GM12874 (cell line): ENCODE measurements at regions not wholly inside any gene's neighbourhood (a gene's known extent, or its start where the extent isn't known, plus 50 kb on each side); places are given as distances from the start of the nearest gene placed in this dataset.

ENCODE experiments used
- TF ChIP-seq, protein P1 (sequence below): IDR thresholded peaks from 2 replicates; pipeline ENCODE4 v1.5.1; 2011; ENCODE audit warnings: low read depth, mild to moderate bottlenecking, control low read depth, low read length, moderate library complexity; ENCODE audit not compliant: insufficient read depth

- TF ChIP-seq, protein P1, sequence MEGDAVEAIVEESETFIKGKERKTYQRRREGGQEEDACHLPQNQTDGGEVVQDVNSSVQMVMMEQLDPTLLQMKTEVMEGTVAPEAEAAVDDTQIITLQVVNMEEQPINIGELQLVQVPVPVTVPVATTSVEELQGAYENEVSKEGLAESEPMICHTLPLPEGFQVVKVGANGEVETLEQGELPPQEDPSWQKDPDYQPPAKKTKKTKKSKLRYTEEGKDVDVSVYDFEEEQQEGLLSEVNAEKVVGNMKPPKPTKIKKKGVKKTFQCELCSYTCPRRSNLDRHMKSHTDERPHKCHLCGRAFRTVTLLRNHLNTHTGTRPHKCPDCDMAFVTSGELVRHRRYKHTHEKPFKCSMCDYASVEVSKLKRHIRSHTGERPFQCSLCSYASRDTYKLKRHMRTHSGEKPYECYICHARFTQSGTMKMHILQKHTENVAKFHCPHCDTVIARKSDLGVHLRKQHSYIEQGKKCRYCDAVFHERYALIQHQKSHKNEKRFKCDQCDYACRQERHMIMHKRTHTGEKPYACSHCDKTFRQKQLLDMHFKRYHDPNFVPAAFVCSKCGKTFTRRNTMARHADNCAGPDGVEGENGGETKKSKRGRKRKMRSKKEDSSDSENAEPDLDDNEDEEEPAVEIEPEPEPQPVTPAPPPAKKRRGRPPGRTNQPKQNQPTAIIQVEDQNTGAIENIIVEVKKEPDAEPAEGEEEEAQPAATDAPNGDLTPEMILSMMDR: no peak
Observed at GRCh38 chr5:120124031-120124430, 340.1 kb upstream of the PRR16 start.

GRCh38 chr5:120124961-120125360 is 339.1 kb upstream of the PRR16 start:
- TF ChIP-seq, protein P1: no peak

DNA sequence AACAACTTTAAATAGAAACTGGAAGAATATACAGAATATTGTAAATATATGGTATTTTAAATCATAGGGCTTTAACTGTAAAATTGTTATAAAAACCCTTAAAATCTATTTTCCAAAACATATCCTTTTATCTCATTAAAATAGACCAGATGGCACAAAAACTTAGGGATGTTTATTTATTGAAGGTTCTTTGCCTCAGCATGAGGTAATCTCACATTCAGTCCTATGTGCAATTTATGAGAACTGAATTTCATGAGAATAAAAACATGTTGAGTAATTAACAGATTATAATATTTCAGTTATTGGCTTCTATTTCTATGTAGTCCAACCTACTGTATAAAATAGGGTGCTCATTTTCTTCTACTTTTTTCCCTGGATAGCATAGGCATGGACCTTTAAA is 329.2 kb upstream of the PRR16 start:
- TF ChIP-seq, protein P1: no peak

DNA sequence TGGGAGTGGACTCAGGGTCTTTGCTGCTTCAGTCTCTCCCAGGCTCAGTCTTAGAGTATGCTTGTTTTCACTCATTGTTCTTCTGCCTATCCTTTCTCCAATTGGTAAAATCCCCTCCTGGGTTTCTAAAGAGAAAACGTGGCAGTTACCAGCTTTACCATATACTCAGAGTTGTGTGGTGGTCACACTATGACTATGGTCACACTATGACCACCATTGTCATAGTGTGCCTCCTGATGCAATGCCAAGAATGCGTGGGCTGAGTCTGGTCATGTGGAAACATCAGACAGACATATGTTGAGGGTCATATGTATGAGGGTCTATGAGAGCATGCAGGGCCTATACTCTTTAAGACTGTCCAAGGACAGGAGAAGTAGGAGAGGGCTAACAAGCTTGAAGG is 326.5 kb upstream of the PRR16 start:
- TF ChIP-seq, protein P1: no peak

GRCh38 chr5:120139039-120139438 is 325.1 kb upstream of the PRR16 start:
- TF ChIP-seq, protein P1: no peak

- TF ChIP-seq, protein P1: no peak
Observed at GRCh38 chr5:120140501-120140900, 323.6 kb upstream of the PRR16 start.

GRCh38 chr5:120141076-120141475 is 323.0 kb upstream of the PRR16 start:
- TF ChIP-seq, protein P1: no peak

GRCh38 chr5:120146787-120147186 is 317.3 kb upstream of the PRR16 start:
- TF ChIP-seq, protein P1: no peak
